Endothelial cell of umbilical vein (primary cell): ENCODE measurements at regions not wholly inside any gene's neighbourhood (a gene's known extent, or its start where the extent isn't known, plus 50 kb on each side); places are given as distances from the start of the nearest gene placed in this dataset.

Source experiments
- BruUV-seq: library from RNA; stranded (reverse); fragments of 400-500 nt; replicated peaks from 2 replicates; lab custom pipeline; 2021; lab: Mats Ljungman, UMichigan
- CTCF ChIA-PET: fragments of 300-600, 350-600 bp; sonication (Branson Sonifier 250); formaldehyde crosslinking; loops from one replicate; lab custom pipeline; 2021; ENCODE audit warnings: antibody characterized with exemption, inconsistent platforms; lab: Charles Lee
- POLR2A ChIA-PET: fragments of 300-600, 350-600 bp; sonication (Branson Sonifier 250); formaldehyde crosslinking; loops from one replicate; lab custom pipeline; 2021; ENCODE audit warnings: antibody characterized with exemption, inconsistent platforms; lab: Charles Lee
- DNase-seq: peaks from one replicate; pipeline ENCODE4 v3.0.0-alpha.2; 2011; ENCODE audit warnings: low read depth, low spot score
- FAIRE-seq: peaks from 2 replicates; lab custom pipeline; 2011; peaks lifted over from hg19 to GRCh38; lab: Jason Lieb, UNC
- H2AFZ ChIP-seq: 2 replicates; pipeline ENCODE4 v1.6.0; 2012; ENCODE audit warnings: low read depth, low read length, control low read depth, inconsistent platforms
- H3K27ac ChIP-seq: 2 replicates; pipeline ENCODE4 v1.5.1; 2011; ENCODE audit warnings: low read depth, mild to moderate bottlenecking, control low read depth, low read length, moderate library complexity; ENCODE audit not compliant: insufficient read depth
- H3K27me3 ChIP-seq, 2 experiments: 2 replicates each; pipeline versions ENCODE4 v1.6.0 to v1.6.1; 2011; ENCODE audit warnings: low read length in 2 of 2, mixed read lengths in 1 of 2; ENCODE audit not compliant: control insufficient read depth in 2 of 2, insufficient read depth in 2 of 2
- H3K36me3 ChIP-seq, 2 experiments: 2 replicates in 1 of 2; 3 replicates in 1 of 2; pipeline ENCODE4 v1.5.1; 2011; ENCODE audit warnings: low read length in 2 of 2, mild to moderate bottlenecking in 1 of 2, moderate library complexity in 1 of 2; ENCODE audit not compliant: control insufficient read depth in 2 of 2, insufficient read depth in 2 of 2; ENCODE audit errors: extremely low read depth in 1 of 2
- H3K4me1 ChIP-seq: 3 replicates; pipeline ENCODE4 v1.5.1; 2011; ENCODE audit warnings: mild to moderate bottlenecking, low read length; ENCODE audit not compliant: control insufficient read depth, insufficient read depth; ENCODE audit errors: extremely low read depth
- H3K4me2 ChIP-seq: 2 replicates; pipeline ENCODE4 v1.6.1; 2011; ENCODE audit warnings: low read length, control low read depth, mixed read lengths; ENCODE audit not compliant: insufficient read depth
- H3K4me3 ChIP-seq, 3 experiments: fragments of 200-600 bp in 1 of 3; sonication (generic), shearing (Covaris generic) in 1 of 3; replicated peaks in 1 of 3; 2 replicates each; pipeline ENCODE4 v1.5.1; 2011 to 2016; ENCODE audit warnings: control low read depth in 3 of 3, low read length in 3 of 3, mild to moderate bottlenecking in 2 of 3, inconsistent platforms in 1 of 3, low read depth in 1 of 3, moderate library complexity in 1 of 3; ENCODE audit not compliant: insufficient read depth in 1 of 3
- H3K79me2 ChIP-seq: 2 replicates; pipeline ENCODE4 v1.6.0; 2012; ENCODE audit warnings: low read length, inconsistent platforms; ENCODE audit not compliant: control insufficient read depth, insufficient read depth
- H3K9ac ChIP-seq: replicated peaks from 2 replicates; pipeline ENCODE3; 2011; ENCODE audit warnings: low read length, control low read depth; ENCODE audit not compliant: insufficient read depth; ENCODE audit errors: extremely low read depth
- H3K9me1 ChIP-seq: replicated peaks from 3 replicates; pipeline ENCODE4 v1.6.0; 2011; ENCODE audit warnings: mild to moderate bottlenecking, low read length; ENCODE audit not compliant: control insufficient read depth, insufficient read depth; ENCODE audit errors: extremely low read depth
- H3K9me3 ChIP-seq: replicated peaks from 2 replicates; pipeline ENCODE4 v1.5.1; 2012; ENCODE audit warnings: low read length, inconsistent platforms; ENCODE audit not compliant: control insufficient read depth, insufficient read depth
- H4K20me1 ChIP-seq: replicated peaks from 2 replicates; pipeline ENCODE3; 2011; ENCODE audit warnings: mild to moderate bottlenecking, low read length; ENCODE audit not compliant: control insufficient read depth, insufficient read depth; ENCODE audit errors: extremely low read depth
- EZH2 ChIP-seq: IDR thresholded peaks from 2 replicates; pipeline ENCODE4 v1.6.1; 2012; ENCODE audit warnings: borderline replicate concordance, low read depth, mild to moderate bottlenecking, moderate library complexity, low read length, inconsistent platforms; ENCODE audit not compliant: severe bottlenecking
- FOS ChIP-seq: IDR thresholded peaks from 2 replicates; pipeline ENCODE4 v1.6.1; 2011; ENCODE audit warnings: mild to moderate bottlenecking, low read length, moderate library complexity, borderline replicate concordance; ENCODE audit not compliant: insufficient read depth
- GATA2 ChIP-seq: IDR thresholded peaks from 2 replicates; pipeline ENCODE4 v1.7.0; 2011; ENCODE audit warnings: low read depth, mild to moderate bottlenecking, moderate library complexity, mixed read lengths, low read length; ENCODE audit not compliant: insufficient read length, insufficient read depth
- JUN ChIP-seq: IDR thresholded peaks from 2 replicates; pipeline ENCODE4 v1.6.1; 2011; ENCODE audit warnings: borderline replicate concordance, low read depth; ENCODE audit not compliant: insufficient read length, insufficient read depth
- dilution Hi-C: fragments of 300-500 bp; cut with MboI; formaldehyde crosslinking; loops from one replicate; pipeline ENCODE4 v1.15.0; 2019; ENCODE audit warnings: low sequenced_read_pairs; ENCODE audit not compliant: extremely low pct_ligation_motif_present
- intact Hi-C: fragments of 100-400 bp; cut with micrococcal nuclease; formaldehyde crosslinking; loops from one replicate; pipeline ENCODE4 v1.10.0; 2022
- TF ChIP-seq, protein P1 (sequence below), 2 donors: IDR thresholded peaks; 1 replicate in 1 of 2; 2 replicates in 1 of 2; pipeline ENCODE4 v1.5.1; 2011; ENCODE audit warnings: low read length in 2 of 2, mild to moderate bottlenecking in 2 of 2, moderate library complexity in 2 of 2, control low read depth in 1 of 2, inconsistent platforms in 1 of 2, low read depth in 1 of 2; ENCODE audit not compliant: insufficient read depth in 1 of 2; ENCODE audit errors: extremely low read depth in 1 of 2

DNA sequence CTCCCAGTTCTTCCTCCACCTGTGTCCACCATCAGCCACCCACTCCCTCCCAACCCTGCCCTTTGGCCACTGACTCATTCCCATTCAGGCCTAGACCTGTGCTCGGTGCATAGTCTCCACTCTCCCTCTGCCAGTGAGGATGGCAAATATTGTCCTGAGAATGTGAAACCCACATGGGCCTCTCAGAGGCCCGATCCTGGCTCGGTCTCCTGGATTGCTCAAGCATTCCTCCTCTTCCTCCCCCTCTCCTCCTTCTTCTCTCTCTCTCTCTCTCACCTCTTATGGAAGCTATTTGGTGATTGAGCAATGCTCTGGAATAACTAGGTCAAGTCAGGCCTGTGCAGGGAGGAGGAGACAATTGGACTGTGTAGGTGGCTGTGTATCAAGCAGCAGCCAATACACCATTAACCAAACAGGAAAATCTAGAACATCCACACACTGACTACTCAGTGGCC, 99.9 kb downstream of the KLF4 start:
- Histone ChIP-seq H3K4me2 (no peak overlapping the region), H3K9me1 (no peaks in the 10 kb centered on the region), H3K4me1 (no peaks in the 10 kb centered on the region), H4K20me1 (no peaks in the 10 kb centered on the region), H2AFZ (no peak overlapping the region), H3K9me3 (no peaks in the 10 kb centered on the region), H3K4me3 (no peak overlapping the region), H3K27ac (no peak overlapping the region), H3K79me2 (no peaks in the 10 kb centered on the region), H3K9ac (no peak overlapping the region), H3K36me3 (no peaks in the 10 kb centered on the region), H3K27me3 (no peaks in the 10 kb centered on the region)
- TF ChIP-seq FOS (no peak), GATA2 (no peak), EZH2 (no peak), JUN (no peak)
- DNase-seq (no peak), FAIRE-seq (no peak)
- no TSS peak for BruUV-seq
- intact Hi-C loops (no loop called here), dilution Hi-C loops (no loop called here)
- POLR2A ChIA-PET: no interaction called here
- CTCF ChIA-PET: no interaction called here

DNA sequence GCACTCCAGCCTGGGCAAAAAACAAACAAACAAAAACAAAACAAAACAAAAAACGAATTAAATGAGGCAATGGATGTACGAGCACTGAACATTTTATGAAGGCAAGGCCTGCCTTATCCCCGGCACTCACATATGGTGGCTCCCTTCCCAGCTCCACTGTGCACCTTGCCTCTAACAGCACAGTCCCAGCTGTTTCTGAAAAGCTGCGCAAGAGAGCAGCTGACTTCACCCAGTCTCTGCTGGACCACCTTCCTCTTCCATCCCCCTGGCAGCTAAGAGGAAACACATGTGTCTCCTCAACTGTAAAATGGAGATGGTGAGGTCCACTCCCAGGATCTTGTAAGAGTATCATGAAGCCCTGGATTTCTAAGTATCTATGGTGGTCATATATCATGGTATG, 100.7 kb downstream of the KLF4 start:
- Histone ChIP-seq H3K9ac (no peak overlapping the region), H3K4me2 (no peak overlapping the region), H3K27me3 (no peaks in the 10 kb centered on the region), H3K9me3 (no peaks in the 10 kb centered on the region), H3K9me1 (no peaks in the 10 kb centered on the region), H4K20me1 (no peaks in the 10 kb centered on the region), H3K4me1 (no peaks in the 10 kb centered on the region), H3K79me2 (no peaks in the 10 kb centered on the region), H3K36me3 (no peaks in the 10 kb centered on the region), H3K4me3 (no peak overlapping the region), H3K27ac (no peak overlapping the region), H2AFZ (no peak overlapping the region)
- TF ChIP-seq, protein P1, sequence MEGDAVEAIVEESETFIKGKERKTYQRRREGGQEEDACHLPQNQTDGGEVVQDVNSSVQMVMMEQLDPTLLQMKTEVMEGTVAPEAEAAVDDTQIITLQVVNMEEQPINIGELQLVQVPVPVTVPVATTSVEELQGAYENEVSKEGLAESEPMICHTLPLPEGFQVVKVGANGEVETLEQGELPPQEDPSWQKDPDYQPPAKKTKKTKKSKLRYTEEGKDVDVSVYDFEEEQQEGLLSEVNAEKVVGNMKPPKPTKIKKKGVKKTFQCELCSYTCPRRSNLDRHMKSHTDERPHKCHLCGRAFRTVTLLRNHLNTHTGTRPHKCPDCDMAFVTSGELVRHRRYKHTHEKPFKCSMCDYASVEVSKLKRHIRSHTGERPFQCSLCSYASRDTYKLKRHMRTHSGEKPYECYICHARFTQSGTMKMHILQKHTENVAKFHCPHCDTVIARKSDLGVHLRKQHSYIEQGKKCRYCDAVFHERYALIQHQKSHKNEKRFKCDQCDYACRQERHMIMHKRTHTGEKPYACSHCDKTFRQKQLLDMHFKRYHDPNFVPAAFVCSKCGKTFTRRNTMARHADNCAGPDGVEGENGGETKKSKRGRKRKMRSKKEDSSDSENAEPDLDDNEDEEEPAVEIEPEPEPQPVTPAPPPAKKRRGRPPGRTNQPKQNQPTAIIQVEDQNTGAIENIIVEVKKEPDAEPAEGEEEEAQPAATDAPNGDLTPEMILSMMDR (IDR thresholded peaks at IDR 0.05; ENCODE audit: extremely low read depth in 1 of 2, insufficient read depth in 1 of 2, low read depth in 1 of 2, low read length in 2 of 2): no peak
- DNase-seq (no peak), FAIRE-seq (no peak)
- ChIA-PET POLR2A (no interaction called here), CTCF (no interaction called here)
- dilution Hi-C loops: no loop called here
- intact Hi-C loops: no loop called here
- no TSS peak for BruUV-seq
